HEK293 (cell line): ENCODE measurements at regions not wholly inside any gene's neighbourhood (a gene's known extent, or its start where the extent isn't known, plus 50 kb on each side); places are given as distances from the start of the nearest gene placed in this dataset.

Source experiments
- TRIM28 ChIP-seq: IDR thresholded peaks from 2 replicates; pipeline ENCODE4 v1.6.1; 2011; ENCODE audit warnings: low read length, control low read depth, borderline replicate concordance
- ZBTB10 ChIP-seq: fragments of 450-650 bp; formaldehyde crosslinking; IDR thresholded peaks from 2 replicates; pipeline ENCODE4 v1.5.1; 2016; ENCODE audit warnings: missing biosample characterization, missing genetic modification characterization
- ZNF10 ChIP-seq: fragments of 450-650 bp; formaldehyde crosslinking; IDR thresholded peaks from 2 replicates; pipeline ENCODE4 v1.5.1; 2017; ENCODE audit warnings: missing biosample characterization, missing genetic modification characterization
- ZNF184 ChIP-seq: fragments of 450-650 bp; IDR thresholded peaks from 2 replicates; pipeline ENCODE4 v1.5.1; 2018; ENCODE audit warnings: missing biosample characterization, mild to moderate bottlenecking, missing genetic modification characterization
- ZNF366 ChIP-seq: fragments of 450-650 bp; formaldehyde crosslinking; conservative IDR thresholded peaks from 2 replicates; pipeline ENCODE4 v1.5.1; 2016; ENCODE audit warnings: missing biosample characterization, missing genetic modification characterization
- ZNF529 ChIP-seq: fragments of 450-650 bp; formaldehyde crosslinking; IDR thresholded peaks from 2 replicates; pipeline ENCODE4 v1.5.1; 2017; ENCODE audit warnings: missing genetic modification characterization, missing biosample characterization; ENCODE audit not compliant: insufficient replicate concordance
- ZNF544 ChIP-seq: fragments of 450-650 bp; formaldehyde crosslinking; IDR thresholded peaks from 2 replicates; pipeline ENCODE4 v1.5.0; 2017; ENCODE audit warnings: missing biosample characterization, missing genetic modification characterization
- ZNF626 ChIP-seq: fragments of 450-650 bp; sonication (Bioruptor Pico); formaldehyde crosslinking; IDR thresholded peaks from 2 replicates; pipeline ENCODE4 v1.5.1; 2018; ENCODE audit warnings: missing biosample characterization, missing genetic modification characterization, inconsistent platforms
- TF ChIP-seq, protein P1 (sequence below): fragments of 450-650 bp; formaldehyde crosslinking; IDR thresholded peaks from 2 replicates; pipeline ENCODE4 v1.5.1; 2016; ENCODE audit warnings: missing biosample characterization, missing genetic modification characterization

DNA sequence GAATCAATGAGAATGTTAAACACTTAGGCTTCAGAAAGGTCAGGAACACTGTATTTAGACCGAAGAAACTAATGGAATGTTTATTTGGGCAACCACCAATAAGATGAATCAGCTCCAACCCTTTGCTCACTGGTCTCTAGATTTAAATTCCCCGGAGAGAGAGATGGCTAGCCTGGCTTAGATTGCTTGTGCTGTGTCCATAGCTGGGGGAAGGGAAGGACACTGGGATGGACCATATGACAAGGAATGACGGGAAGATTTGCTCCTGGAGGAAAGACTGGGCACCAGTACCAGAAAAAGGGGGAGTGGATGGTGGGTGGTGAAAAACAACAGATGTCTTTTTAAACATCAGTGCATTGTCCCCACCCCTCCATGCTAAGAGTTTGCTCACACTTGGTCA is 426.6 kb downstream of the DUSP10 start:
- TF ChIP-seq ZBTB10 (tag by site-specific recombination) (no peak), ZNF529 (tag by site-specific recombination) (no peak), ZNF184 (tag by site-specific recombination) (no peak), ZNF10 (no peak), ZNF626 (tag by site-specific recombination) (no peak), ZNF366 (tag by site-specific recombination) (no peak), ZNF544 (tag by site-specific recombination) (no peak), TRIM28 (no peak)
- TF ChIP-seq, protein P1, sequence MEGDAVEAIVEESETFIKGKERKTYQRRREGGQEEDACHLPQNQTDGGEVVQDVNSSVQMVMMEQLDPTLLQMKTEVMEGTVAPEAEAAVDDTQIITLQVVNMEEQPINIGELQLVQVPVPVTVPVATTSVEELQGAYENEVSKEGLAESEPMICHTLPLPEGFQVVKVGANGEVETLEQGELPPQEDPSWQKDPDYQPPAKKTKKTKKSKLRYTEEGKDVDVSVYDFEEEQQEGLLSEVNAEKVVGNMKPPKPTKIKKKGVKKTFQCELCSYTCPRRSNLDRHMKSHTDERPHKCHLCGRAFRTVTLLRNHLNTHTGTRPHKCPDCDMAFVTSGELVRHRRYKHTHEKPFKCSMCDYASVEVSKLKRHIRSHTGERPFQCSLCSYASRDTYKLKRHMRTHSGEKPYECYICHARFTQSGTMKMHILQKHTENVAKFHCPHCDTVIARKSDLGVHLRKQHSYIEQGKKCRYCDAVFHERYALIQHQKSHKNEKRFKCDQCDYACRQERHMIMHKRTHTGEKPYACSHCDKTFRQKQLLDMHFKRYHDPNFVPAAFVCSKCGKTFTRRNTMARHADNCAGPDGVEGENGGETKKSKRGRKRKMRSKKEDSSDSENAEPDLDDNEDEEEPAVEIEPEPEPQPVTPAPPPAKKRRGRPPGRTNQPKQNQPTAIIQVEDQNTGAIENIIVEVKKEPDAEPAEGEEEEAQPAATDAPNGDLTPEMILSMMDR (tag by site-specific recombination) = no peak
